ENCODE measurements at regions not wholly inside any gene's neighbourhood (a gene's known extent, or its start where the extent isn't known, plus 50 kb on each side); places are given as distances from the start of the nearest gene placed in this dataset.

GRCh38 chr10:129105266-129105665, 361.8 kb upstream of the MGMT start:
- WGBS (ENCODE audit: low lambda C conversion rate): 2% methylated on average over 2 of the region's 2 CpGs
- Histone ChIP-seq H2AFZ (ENCODE audit: low read length) (no peak overlapping the region), H3K4me2 (ENCODE audit: low read depth, low read length) (no peak overlapping the region), H3K9ac (ENCODE audit: insufficient read depth, low read depth, low read length) (no peak overlapping the region), H3K4me3 (replicated peaks in 1 of 3; ENCODE audit: insufficient read depth in 1 of 3, low read depth in 2 of 3, low read length in 3 of 3) (no peak overlapping the region), H4K20me1 (ENCODE audit: insufficient read depth, low read length) (no peaks in the 10 kb centered on the region), H3K9me3 (ENCODE audit: low read length) (no peaks in the 10 kb centered on the region), H3K27ac (ENCODE audit: extremely low read length, insufficient read depth, low read length) (no peak overlapping the region), H3K27me3 (ENCODE audit: control insufficient read depth in 1 of 2, insufficient read depth in 2 of 2, low read length in 2 of 2) (no peaks in the 10 kb centered on the region; a peak in 2 of 5 replicates), H3K36me3 (replicated peaks in 1 of 2; ENCODE audit: control insufficient read depth in 1 of 2, insufficient read depth in 2 of 2, low read length in 2 of 2) (no peaks in the 10 kb centered on the region), H3K79me2 (ENCODE audit: insufficient read depth, low read length) (no peaks in the 10 kb centered on the region), H3K4me1 (ENCODE audit: insufficient read depth, low read length) (no peaks in the 10 kb centered on the region)
- ATAC-seq (no peak), DNase-seq (ENCODE audit: low spot score) (no peak), FAIRE-seq (no peak)
- ChIA-PET POLR2A (no interaction called here), CTCF (ENCODE audit: low intra/inter-chr PET ratio, low total read pairs) (no interaction called here)
- TF ChIP-seq YEATS2 (CRISPR knock-in tag; IDR thresholded peaks at IDR 0.05; ENCODE audit: borderline replicate concordance) (no peak), ZNF879 (CRISPR knock-in tag; IDR thresholded peaks at IDR 0.05) (no peak), NR3C1 (CRISPR knock-in tag; IDR thresholded peaks at IDR 0.05) (no peak), KAT8 (CRISPR knock-in tag; IDR thresholded peaks at IDR 0.05) (no peak), ZNF773 (CRISPR knock-in tag; IDR thresholded peaks at IDR 0.05; ENCODE audit: borderline replicate concordance) (no peak), REPIN1 (CRISPR knock-in tag; IDR thresholded peaks at IDR 0.05; ENCODE audit: borderline replicate concordance, low read depth) (no peak), RORA (CRISPR knock-in tag; IDR thresholded peaks at IDR 0.05) (no peak)
- intact Hi-C loops (cut with micrococcal nuclease; ENCODE audit: unreplicated experiment) (no loop called here), in situ Hi-C loops (cut with HindIII; ENCODE audit: extremely low pct_ligation_motif_present, low pct_unique_long_range_greater_than_20kb) (no loop called here)
- BruUV-seq (replicated peaks): no TSS peak

- WGBS (ENCODE audit: low lambda C conversion rate): 73% methylated on average over 4 of the region's 4 CpGs
- BruUV-seq (replicated peaks): no TSS peak
- no peak overlapping the region for H3K27ac ChIP-seq (ENCODE audit: extremely low read length, insufficient read depth, low read length)
- no peak overlapping the region for H3K4me2 ChIP-seq (ENCODE audit: low read depth, low read length)
- DNase-seq (ENCODE audit: low spot score): no peak
- no peak overlapping the region for H3K9ac ChIP-seq (ENCODE audit: insufficient read depth, low read depth, low read length)
- no peaks in the 10 kb centered on the region for H3K4me1 ChIP-seq (ENCODE audit: insufficient read depth, low read length)
- ChIA-PET POLR2A (no interaction called here), CTCF (ENCODE audit: low intra/inter-chr PET ratio, low total read pairs) (no interaction called here)
- H4K20me1 ChIP-seq (ENCODE audit: insufficient read depth, low read length): no peaks in the 10 kb centered on the region
- ATAC-seq: no peak
- intact Hi-C loops (cut with micrococcal nuclease; ENCODE audit: unreplicated experiment) (no loop called here), in situ Hi-C loops (cut with HindIII; ENCODE audit: extremely low pct_ligation_motif_present, low pct_unique_long_range_greater_than_20kb) (no loop called here)
- H2AFZ ChIP-seq (ENCODE audit: low read length): no peak overlapping the region
- H3K4me3 ChIP-seq (replicated peaks in 1 of 3; ENCODE audit: insufficient read depth in 1 of 3, low read depth in 2 of 3, low read length in 3 of 3): no peak overlapping the region
- H3K36me3 ChIP-seq (replicated peaks in 1 of 2; ENCODE audit: control insufficient read depth in 1 of 2, insufficient read depth in 2 of 2, low read length in 2 of 2): no peaks in the 10 kb centered on the region
- H3K27me3 ChIP-seq (ENCODE audit: control insufficient read depth in 1 of 2, insufficient read depth in 2 of 2, low read length in 2 of 2): no peaks in the 10 kb centered on the region; a peak in 2 of 5 replicates
- no peaks in the 10 kb centered on the region for H3K9me3 ChIP-seq (ENCODE audit: low read length)
- TF ChIP-seq MAFK (conservative IDR thresholded peaks at IDR 0.05 in 1 of 2, IDR thresholded peaks at IDR 0.05 in 1 of 2; ENCODE audit: low read length in 2 of 2) (peak; percentile 67 to 82), MTF2 (CRISPR knock-in tag; IDR thresholded peaks at IDR 0.05; ENCODE audit: borderline replicate concordance) (no peak), LRRFIP1 (CRISPR knock-in tag; conservative IDR thresholded peaks at IDR 0.05) (no peak), MAFF (IDR thresholded peaks at IDR 0.05; ENCODE audit: low read depth, low read length) (peak; percentile 78)
- no peaks in the 10 kb centered on the region for H3K79me2 ChIP-seq (ENCODE audit: insufficient read depth, low read length)
- no peak for FAIRE-seq
These were observed 360.7 kb upstream of the MGMT start for GRCh38 chr10:129106314-129106713.

All from HepG2 (cell line).